ENCODE measurements at regions not wholly inside any gene's neighbourhood (a gene's known extent, or its start where the extent isn't known, plus 50 kb on each side); places are given as distances from the start of the nearest gene placed in this dataset.

DNA sequence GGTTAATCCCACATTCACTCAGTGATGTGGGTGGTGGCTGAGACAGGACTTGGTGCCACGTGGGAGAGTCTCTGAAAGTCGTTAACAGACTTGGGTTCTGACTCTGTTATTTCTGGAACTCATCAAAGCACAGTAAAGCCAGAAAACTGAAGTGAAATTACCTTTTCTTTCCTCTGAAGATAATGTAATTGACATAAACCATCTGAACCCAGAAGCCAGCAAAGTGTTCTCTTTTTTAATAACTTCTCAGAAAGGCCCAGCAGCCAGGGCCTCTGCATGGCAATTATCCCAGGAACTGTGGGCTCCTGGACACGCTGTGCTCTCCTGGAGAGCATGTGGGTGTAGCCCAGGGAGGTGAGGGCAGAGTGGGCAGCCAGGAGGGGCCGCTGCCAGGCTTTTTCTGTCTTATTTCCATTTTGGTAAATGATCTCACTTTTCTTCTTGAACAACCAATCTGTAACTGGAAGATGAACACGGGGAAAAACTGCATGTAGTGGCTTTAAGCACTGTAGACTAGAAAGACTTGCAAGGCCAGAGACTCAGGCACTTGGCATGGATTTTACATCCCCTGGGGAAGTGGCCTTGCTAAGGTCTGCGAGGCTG is 444.1 kb upstream of the TMEM132C start:
- Histone ChIP-seq H3K36me3 (ENCODE audit: low read length) (no peaks in the 10 kb centered on the region), H3F3A (ENCODE audit: insufficient read depth) (no peaks in the 10 kb centered on the region), H3K4me3 (ENCODE audit: insufficient read depth, low read length, poor library complexity, severe bottlenecking) (no peak overlapping the region), H3K27ac (ENCODE audit: low read depth, low read length) (no peak overlapping the region), H3K27me3 (ENCODE audit: low read length) (no peaks in the 10 kb centered on the region), H2AFZ (ENCODE audit: low read depth, low read length, severe bottlenecking) (no peak overlapping the region), H3K9me3 (ENCODE audit: insufficient read depth, low read length) (no peaks in the 10 kb centered on the region; the same call in 1 of the 2 replicates), H3K9ac (ENCODE audit: low read length) (no peak overlapping the region), H4K20me1 (ENCODE audit: low read depth, low read length) (no peaks in the 10 kb centered on the region), H3K4me2 (ENCODE audit: low read depth, low read length, poor library complexity, severe bottlenecking) (no peak overlapping the region), H3K9me2 (replicated peaks; ENCODE audit: insufficient read depth, low read length) (no peaks in the 10 kb centered on the region), H3K79me2 (ENCODE audit: insufficient read depth, low read length) (no peaks in the 10 kb centered on the region)
- TF ChIP-seq, protein P1, sequence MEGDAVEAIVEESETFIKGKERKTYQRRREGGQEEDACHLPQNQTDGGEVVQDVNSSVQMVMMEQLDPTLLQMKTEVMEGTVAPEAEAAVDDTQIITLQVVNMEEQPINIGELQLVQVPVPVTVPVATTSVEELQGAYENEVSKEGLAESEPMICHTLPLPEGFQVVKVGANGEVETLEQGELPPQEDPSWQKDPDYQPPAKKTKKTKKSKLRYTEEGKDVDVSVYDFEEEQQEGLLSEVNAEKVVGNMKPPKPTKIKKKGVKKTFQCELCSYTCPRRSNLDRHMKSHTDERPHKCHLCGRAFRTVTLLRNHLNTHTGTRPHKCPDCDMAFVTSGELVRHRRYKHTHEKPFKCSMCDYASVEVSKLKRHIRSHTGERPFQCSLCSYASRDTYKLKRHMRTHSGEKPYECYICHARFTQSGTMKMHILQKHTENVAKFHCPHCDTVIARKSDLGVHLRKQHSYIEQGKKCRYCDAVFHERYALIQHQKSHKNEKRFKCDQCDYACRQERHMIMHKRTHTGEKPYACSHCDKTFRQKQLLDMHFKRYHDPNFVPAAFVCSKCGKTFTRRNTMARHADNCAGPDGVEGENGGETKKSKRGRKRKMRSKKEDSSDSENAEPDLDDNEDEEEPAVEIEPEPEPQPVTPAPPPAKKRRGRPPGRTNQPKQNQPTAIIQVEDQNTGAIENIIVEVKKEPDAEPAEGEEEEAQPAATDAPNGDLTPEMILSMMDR (IDR thresholded peaks at IDR 0.05; ENCODE audit: insufficient read depth, low read length, poor library complexity, severe bottlenecking), result no peak
- TF ChIP-seq EZH2phosphoT487 (conservative IDR thresholded peaks at IDR 0.05; ENCODE audit: low read length), result no peak

DNA sequence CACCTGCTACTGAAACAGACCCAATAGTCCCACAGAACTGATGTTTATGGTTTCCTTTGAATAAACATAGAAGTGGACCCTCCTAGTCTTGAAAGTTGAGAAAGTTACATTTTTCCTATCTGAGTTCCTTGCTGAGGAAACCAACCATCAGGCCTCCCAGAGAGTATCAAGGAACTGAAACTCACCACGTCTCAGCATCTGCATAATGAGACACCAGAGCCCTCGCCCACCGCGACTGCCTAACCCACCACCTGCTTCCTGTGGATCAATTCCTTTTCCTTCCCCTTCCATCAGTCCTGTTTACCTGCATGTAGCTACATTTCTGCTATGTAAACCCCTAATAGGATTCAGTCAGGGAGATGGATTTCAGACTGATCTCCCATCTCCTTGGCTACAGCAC is 443.2 kb upstream of the TMEM132C start:
- Histone ChIP-seq H3K4me3 (ENCODE audit: insufficient read depth, low read length, poor library complexity, severe bottlenecking) (no peak overlapping the region), H3K27me3 (ENCODE audit: low read length) (no peaks in the 10 kb centered on the region), H3F3A (ENCODE audit: insufficient read depth) (no peaks in the 10 kb centered on the region), H3K27ac (ENCODE audit: low read depth, low read length) (no peak overlapping the region), H2AFZ (ENCODE audit: low read depth, low read length, severe bottlenecking) (no peak overlapping the region), H3K9ac (ENCODE audit: low read length) (no peak overlapping the region), H3K79me2 (ENCODE audit: insufficient read depth, low read length) (no peaks in the 10 kb centered on the region), H4K20me1 (ENCODE audit: low read depth, low read length) (no peaks in the 10 kb centered on the region), H3K9me3 (ENCODE audit: insufficient read depth, low read length) (no peaks in the 10 kb centered on the region; the same call in 1 of the 2 replicates), H3K9me2 (replicated peaks; ENCODE audit: insufficient read depth, low read length) (no peaks in the 10 kb centered on the region), H3K36me3 (ENCODE audit: low read length) (no peaks in the 10 kb centered on the region), H3K4me2 (ENCODE audit: low read depth, low read length, poor library complexity, severe bottlenecking) (no peak overlapping the region)
- no peak for TF ChIP-seq EZH2phosphoT487 (conservative IDR thresholded peaks at IDR 0.05; ENCODE audit: low read length)
- TF ChIP-seq, protein P1 (IDR thresholded peaks at IDR 0.05; ENCODE audit: insufficient read depth, low read length, poor library complexity, severe bottlenecking), result no peak

DNA sequence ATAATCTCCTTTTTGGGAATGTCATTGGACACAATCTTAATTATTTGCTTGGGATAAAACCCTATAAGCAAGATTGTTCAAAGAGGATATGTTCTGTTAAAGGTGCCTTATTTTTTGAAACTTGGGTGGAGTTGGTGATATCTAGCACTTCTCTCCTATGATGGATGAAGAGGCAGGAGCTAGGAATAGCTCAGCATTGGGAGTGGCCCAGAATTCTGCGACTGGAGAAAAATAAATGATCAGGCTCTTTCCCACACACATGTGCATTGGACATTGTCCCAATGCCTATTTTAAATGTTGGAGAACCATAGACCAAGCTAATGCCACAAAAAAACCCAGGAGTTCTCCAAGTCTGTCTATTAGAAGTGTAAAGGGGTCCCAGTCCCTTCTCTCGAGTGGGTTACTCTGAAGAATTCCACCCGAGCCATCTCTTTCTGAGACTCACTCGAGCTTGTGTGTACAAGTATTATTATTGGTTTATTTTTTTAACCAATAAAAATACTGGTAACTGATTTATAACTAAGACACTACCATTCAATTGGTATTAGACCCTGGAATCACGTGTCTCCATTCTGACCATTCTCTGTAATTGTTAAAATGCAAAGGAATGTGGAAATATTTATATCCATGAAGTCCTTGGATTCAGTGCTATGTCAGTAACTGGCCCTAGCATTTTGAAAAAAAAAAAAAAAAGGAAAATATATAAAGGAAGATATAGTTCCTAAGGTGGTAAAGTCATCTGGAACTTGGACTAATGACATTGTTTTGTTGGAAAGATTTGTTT is 437.5 kb upstream of the TMEM132C start:
- no peak overlapping the region for H3K4me2 ChIP-seq (ENCODE audit: low read depth, low read length, poor library complexity, severe bottlenecking)
- H3F3A ChIP-seq (ENCODE audit: insufficient read depth), result no peaks in the 10 kb centered on the region
- TF ChIP-seq, protein P1 (IDR thresholded peaks at IDR 0.05; ENCODE audit: insufficient read depth, low read length, poor library complexity, severe bottlenecking), result no peak
- TF ChIP-seq EZH2phosphoT487 (conservative IDR thresholded peaks at IDR 0.05; ENCODE audit: low read length), result no peak
- H4K20me1 ChIP-seq (ENCODE audit: low read depth, low read length), result no peaks in the 10 kb centered on the region
- H3K36me3 ChIP-seq (ENCODE audit: low read length), result no peaks in the 10 kb centered on the region
- H3K27me3 ChIP-seq (ENCODE audit: low read length), result no peaks in the 10 kb centered on the region
- H3K9me3 ChIP-seq (ENCODE audit: insufficient read depth, low read length), result no peaks in the 10 kb centered on the region; the same call in 1 of the 2 replicates
- H3K27ac ChIP-seq (ENCODE audit: low read depth, low read length), result no peak overlapping the region
- H3K9ac ChIP-seq (ENCODE audit: low read length), result no peak overlapping the region
- no peak overlapping the region for H3K4me3 ChIP-seq (ENCODE audit: insufficient read depth, low read length, poor library complexity, severe bottlenecking)
- no peaks in the 10 kb centered on the region for H3K9me2 ChIP-seq (replicated peaks; ENCODE audit: insufficient read depth, low read length)
- no peaks in the 10 kb centered on the region for H3K79me2 ChIP-seq (ENCODE audit: insufficient read depth, low read length)
- H2AFZ ChIP-seq (ENCODE audit: low read depth, low read length, severe bottlenecking), result no peak overlapping the region
